Prostate gland (tissue), 2 donors: ENCODE measurements at regions not wholly inside any gene's neighbourhood (a gene's known extent, or its start where the extent isn't known, plus 50 kb on each side); places are given as distances from the start of the nearest gene placed in this dataset.
"Not testable (repeated sequence)": the region's sequence is repeated elsewhere in the genome, so short reads cannot be mapped to it uniquely, and the experiment has no call there.

Source experiments
- DNase-seq: peaks from one replicate; pipeline ENCODE4 v3.0.0-alpha.2; 2019; ENCODE audit warnings: low spot score
- H3K27ac ChIP-seq, 2 donors: fragments of 200-600 bp; sonication (generic); 2 replicates each; pipeline ENCODE4 v1.5.1; 2017 to 2019
- H3K27me3 ChIP-seq: fragments of 200-600 bp; sonication (generic); replicated peaks from 2 replicates; pipeline ENCODE4 v1.5.1; 2019; ENCODE audit not compliant: insufficient read depth
- H3K36me3 ChIP-seq, 2 donors: fragments of 200-600 bp; sonication (generic); 1 replicate in 1 of 2; 2 replicates in 1 of 2; pipeline versions ENCODE4 v1.5.1 to v1.8.1; 2017 to 2019
- H3K4me1 ChIP-seq: fragments of 200-600 bp; sonication (generic); replicated peaks from 2 replicates; pipeline ENCODE4 v1.5.1; 2019
- H3K4me3 ChIP-seq, 2 donors: fragments of 200-600 bp; sonication (generic); 2 replicates each; pipeline ENCODE4 v1.5.1; 2017 to 2019
- H3K9me3 ChIP-seq: fragments of 200-600 bp; sonication (generic); 2 replicates; pipeline ENCODE4 v1.5.1; 2017
- CTCF ChIP-seq, 4 experiments: fragments of 200-600 bp in 2 of 4; fragments of 450-650 bp in 2 of 4; sonication (generic) in 2 of 4; IDR thresholded peaks; 1 replicate in 3 of 4; 2 replicates in 1 of 4; pipeline ENCODE4 v1.5.1; 2016 to 2019; ENCODE audit warnings: antibody characterized with exemption in 4 of 4, mild to moderate bottlenecking in 2 of 4, moderate library complexity in 2 of 4
- POLR2A ChIP-seq: fragments of 450-650 bp; IDR thresholded peaks from one replicate; pipeline ENCODE4 v1.6.1; 2016; ENCODE audit warnings: antibody characterized with exemption, mild to moderate bottlenecking
- POLR2AphosphoS5 ChIP-seq: sonication (generic); formaldehyde crosslinking; IDR thresholded peaks from one replicate; pipeline ENCODE4 v1.6.1; 2017; ENCODE audit warnings: antibody characterized with exemption
- WGBS: methylation state at CpG from one replicate; pipeline ENCODE4 v1.1.5; 2018; 5-methylcytosine and 5-hydroxymethylcytosine counted together
- intact Hi-C: fragments of 100-400 bp; cut with DNase I; formaldehyde crosslinking; loops from one replicate; pipeline ENCODE4 v1.14.2; 2022
- small RNA-seq, 2 donors: library from RNA; depleted of rRNA; stranded (forward); fragments of <200 nt; gene quantifications; one replicate each; pipeline ENCODE3, GENCODE V24; 2016

GRCh38 chr2:61597300-61598289, 59.4 kb upstream of the XPO1 start:
- H3K4me1 ChIP-seq = no peaks in the 10 kb centered on the region
- no peaks in the 10 kb centered on the region for H3K9me3 ChIP-seq
- no peak for DNase-seq
- intact Hi-C loops = no loop called here
- H3K27ac ChIP-seq = no peak overlapping the region
- H3K27me3 ChIP-seq = no peaks in the 10 kb centered on the region
- H3K4me3 ChIP-seq = no peak overlapping the region
- 75% methylated on average over 9 of the region's 9 CpGs for WGBS
- H3K36me3 ChIP-seq = no peaks in the 10 kb centered on the region
- TF ChIP-seq CTCF (IDR thresholded peaks at IDR 0.05) (no peak), POLR2A (no peak), POLR2AphosphoS5 (no peak)

- DNase-seq, H3K9me3 ChIP-seq, H3K4me3 ChIP-seq, H3K36me3 ChIP-seq, H3K4me1 ChIP-seq, H3K27ac ChIP-seq, intact Hi-C loops, H3K27me3 ChIP-seq: not testable (repeated sequence)
- 82% methylated on average over 7 of the region's 7 CpGs for WGBS
Measured at GRCh38 chr2:61594201-61594600, 56.0 kb upstream of the XPO1 start.

GRCh38 chr2:61593648-61594047, 55.5 kb upstream of the XPO1 start:
- H3K4me3 ChIP-seq, H3K9me3 ChIP-seq, DNase-seq, H3K27me3 ChIP-seq, H3K27ac ChIP-seq, H3K4me1 ChIP-seq, H3K36me3 ChIP-seq, intact Hi-C loops: not testable (repeated sequence)
- WGBS = 49% methylated on average over 3 of the region's 3 CpGs

GRCh38 chr2:61590214-61590613, 52.1 kb upstream of the XPO1 start:
- H3K4me3 ChIP-seq = no peak overlapping the region
- no peak for DNase-seq
- intact Hi-C loops = no loop called here
- H3K4me1 ChIP-seq = no peaks in the 10 kb centered on the region
- no peak overlapping the region for H3K27ac ChIP-seq
- TF ChIP-seq POLR2AphosphoS5 (no peak), CTCF (IDR thresholded peaks at IDR 0.05) (no peak), POLR2A (no peak)
- 98% methylated on average over 2 of the region's 2 CpGs for WGBS
- H3K36me3 ChIP-seq = no peaks in the 10 kb centered on the region
- no peaks in the 10 kb centered on the region for H3K9me3 ChIP-seq
- no peaks in the 10 kb centered on the region for H3K27me3 ChIP-seq

- 68% methylated on average over 2 of the region's 2 CpGs for WGBS
- intact Hi-C loops = no loop called here
- no peaks in the 10 kb centered on the region for H3K4me1 ChIP-seq
- DNase-seq = no peak
- TF ChIP-seq CTCF (IDR thresholded peaks at IDR 0.05) (no peak), POLR2A (no peak), POLR2AphosphoS5 (no peak)
- no peak overlapping the region for H3K27ac ChIP-seq
- H3K36me3 ChIP-seq = no peaks in the 10 kb centered on the region
- no peaks in the 10 kb centered on the region for H3K27me3 ChIP-seq
- no peak overlapping the region for H3K4me3 ChIP-seq
- no peaks in the 10 kb centered on the region for H3K9me3 ChIP-seq
Measured at GRCh38 chr2:61588566-61588965, 50.4 kb upstream of the XPO1 start.

Small RNA genes in the stretch of these regions (small RNA-seq; reads per million reads assigned to genes)
- gene RNU6-1145P = 0 reads per million in 2 donors
- gene RPS29P10 = 0 reads per million in 2 donors
